NCI-H526 treated with DMSO at 0.1 percent for 48 hours (cell line): ENCODE measurements at regions not wholly inside any gene's neighbourhood (a gene's known extent, or its start where the extent isn't known, plus 50 kb on each side); places are given as distances from the start of the nearest gene placed in this dataset.

Experiments
- DNase-seq: peaks from one replicate; lab custom pipeline; 2025; lab: John Stamatoyannopoulos, UW

DNA sequence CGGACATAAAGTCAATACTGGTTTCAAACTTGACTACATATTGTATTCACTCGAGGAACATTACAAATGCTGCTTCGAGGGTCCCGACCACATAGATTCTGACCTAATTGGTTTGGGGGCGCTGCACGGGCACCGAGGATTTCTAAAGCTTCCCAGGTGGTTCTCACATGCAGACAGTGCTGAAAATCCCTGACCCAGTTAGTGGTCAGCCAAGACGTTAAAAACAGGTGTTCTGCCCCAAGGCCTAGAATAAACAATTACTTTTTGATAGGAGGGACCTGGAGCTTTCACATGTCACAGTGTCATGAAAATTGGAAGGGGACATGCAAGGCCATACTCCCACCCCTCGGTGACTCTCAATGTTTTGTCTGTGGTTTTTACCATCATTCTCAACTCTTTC, 368.9 kb downstream of the RNF144A start:
- DNase-seq, result no peak

DNA sequence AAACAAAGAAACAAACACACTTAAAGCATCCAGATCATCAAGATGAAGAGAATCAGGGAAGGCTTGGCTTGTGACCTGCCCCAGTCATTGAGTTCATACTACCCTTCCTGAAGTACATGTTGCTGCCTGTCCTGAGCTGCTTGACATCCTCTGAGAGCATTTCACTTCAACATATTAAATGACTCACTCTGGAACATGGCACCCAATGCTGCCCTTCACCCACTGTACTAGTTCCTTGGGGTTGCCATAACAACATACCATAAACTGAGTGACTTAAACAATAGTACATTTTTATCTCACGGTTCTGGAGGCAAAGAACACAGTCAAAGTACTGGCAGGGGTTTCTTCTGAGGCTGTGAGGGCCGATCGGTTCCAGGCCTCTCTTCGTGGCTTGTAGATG, 371.3 kb downstream of the RNF144A start:
- no peak for DNase-seq

GRCh38 chr2:7289697-7290096, 372.5 kb downstream of the RNF144A start:
- no peak for DNase-seq

DNA sequence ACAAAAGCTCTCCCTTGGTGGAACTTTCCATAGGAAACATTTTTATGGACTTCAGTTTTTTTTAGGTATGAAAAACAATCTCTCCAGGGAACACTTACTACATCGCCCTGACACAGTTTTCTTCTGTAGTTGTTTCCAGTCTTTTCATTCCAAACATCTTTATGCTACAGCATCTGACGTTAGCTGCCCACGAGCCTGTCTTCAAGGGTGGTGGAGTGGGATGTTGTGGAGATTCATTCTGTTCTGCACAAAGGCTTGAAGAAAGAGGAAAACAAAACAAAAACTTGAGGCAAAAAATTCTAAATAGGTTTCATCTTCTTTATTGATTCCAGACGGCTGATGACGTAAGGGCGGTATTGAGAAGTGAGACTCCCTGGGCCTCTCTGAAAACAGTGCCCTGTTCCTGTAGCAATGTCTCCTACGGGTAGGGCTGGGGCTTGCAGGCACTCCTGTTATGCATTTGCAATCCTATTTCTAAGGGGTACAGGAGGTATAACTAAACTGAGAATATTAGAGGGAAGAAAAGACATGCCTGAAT, 375.0 kb downstream of the RNF144A start:
- no peak for DNase-seq

- DNase-seq, result no peak
These were observed 392.4 kb downstream of the RNF144A start for GRCh38 chr2:7309582-7309981.

GRCh38 chr2:7324706-7325105, 407.5 kb downstream of the RNF144A start:
- DNase-seq, result no peak

- no peak for DNase-seq
These were observed 408.0 kb downstream of the RNF144A start for GRCh38 chr2:7325186-7325585.

GRCh38 chr2:7329465-7329864, 412.3 kb downstream of the RNF144A start:
- no peak for DNase-seq

- no peak for DNase-seq
These were observed 416.1 kb downstream of the RNF144A start for GRCh38 chr2:7333189-7333765.

GRCh38 chr2:7333960-7334493, 416.8 kb downstream of the RNF144A start:
- no peak for DNase-seq

GRCh38 chr2:7338961-7339360, 421.7 kb downstream of the RNF144A start:
- DNase-seq, result no peak

DNA sequence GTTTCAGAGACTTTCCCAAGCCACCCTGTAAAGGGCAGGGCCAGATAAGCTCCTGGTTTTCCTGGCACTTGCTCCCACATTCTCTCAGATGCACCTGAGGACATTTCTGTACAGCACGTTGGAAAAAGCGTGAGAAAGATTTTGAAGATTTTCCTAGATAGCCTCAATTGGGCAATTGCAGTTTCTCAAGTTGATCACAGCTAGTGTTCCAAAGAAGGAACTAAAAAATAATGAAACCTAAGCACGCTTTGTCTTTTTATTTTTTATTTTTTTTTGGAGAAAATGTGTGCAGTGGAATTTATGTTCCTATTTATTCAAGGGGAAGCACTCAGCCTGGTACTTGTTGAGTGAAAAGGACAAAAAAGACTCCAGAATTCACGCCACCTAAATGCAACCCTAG, 429.1 kb downstream of the RNF144A start:
- DNase-seq, result no peak

DNA sequence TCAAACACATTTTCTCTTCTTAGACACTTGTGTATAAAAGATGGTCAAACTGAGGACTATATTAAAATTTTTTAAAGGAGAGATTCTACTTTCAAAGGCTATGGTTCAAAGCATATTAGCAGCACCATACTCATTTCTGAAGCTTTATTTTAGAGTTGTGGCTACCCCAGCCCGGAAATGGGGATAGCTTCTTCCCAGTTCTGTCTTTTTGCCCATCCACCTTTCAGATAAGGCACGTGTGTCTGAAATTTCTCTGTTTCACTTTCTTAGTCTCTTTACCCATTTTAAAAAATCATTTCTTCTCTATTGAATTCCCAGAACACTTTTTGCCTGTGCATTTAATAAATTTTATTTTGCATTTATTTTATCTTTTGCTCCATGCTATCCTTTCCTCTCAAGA, 431.5 kb downstream of the RNF144A start:
- DNase-seq, result no peak

GRCh38 chr2:7352191-7352590, 435.0 kb downstream of the RNF144A start:
- DNase-seq, result no peak

DNA sequence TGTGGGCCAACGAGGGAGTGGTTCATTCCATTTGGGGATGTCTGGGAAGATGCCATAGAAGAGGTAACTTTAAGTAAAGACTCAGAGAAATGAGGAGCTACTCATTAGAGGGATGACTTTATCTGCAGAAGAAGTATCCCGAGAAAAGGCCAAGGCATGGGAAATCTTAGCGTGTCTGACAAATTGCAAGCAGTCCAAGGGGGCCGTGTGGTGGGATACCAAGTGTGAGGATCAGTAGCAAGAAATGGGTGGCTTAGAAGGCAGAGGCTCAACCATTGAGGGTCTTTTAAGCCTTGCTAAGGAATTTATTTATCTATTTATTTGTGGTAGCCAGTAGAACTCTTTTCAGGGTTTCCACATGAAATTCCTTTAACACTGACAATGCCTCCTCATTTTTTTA, 436.4 kb downstream of the RNF144A start:
- no peak for DNase-seq

- no peak for DNase-seq
These were observed 438.6 kb downstream of the RNF144A start for GRCh38 chr2:7355781-7356180.

DNA sequence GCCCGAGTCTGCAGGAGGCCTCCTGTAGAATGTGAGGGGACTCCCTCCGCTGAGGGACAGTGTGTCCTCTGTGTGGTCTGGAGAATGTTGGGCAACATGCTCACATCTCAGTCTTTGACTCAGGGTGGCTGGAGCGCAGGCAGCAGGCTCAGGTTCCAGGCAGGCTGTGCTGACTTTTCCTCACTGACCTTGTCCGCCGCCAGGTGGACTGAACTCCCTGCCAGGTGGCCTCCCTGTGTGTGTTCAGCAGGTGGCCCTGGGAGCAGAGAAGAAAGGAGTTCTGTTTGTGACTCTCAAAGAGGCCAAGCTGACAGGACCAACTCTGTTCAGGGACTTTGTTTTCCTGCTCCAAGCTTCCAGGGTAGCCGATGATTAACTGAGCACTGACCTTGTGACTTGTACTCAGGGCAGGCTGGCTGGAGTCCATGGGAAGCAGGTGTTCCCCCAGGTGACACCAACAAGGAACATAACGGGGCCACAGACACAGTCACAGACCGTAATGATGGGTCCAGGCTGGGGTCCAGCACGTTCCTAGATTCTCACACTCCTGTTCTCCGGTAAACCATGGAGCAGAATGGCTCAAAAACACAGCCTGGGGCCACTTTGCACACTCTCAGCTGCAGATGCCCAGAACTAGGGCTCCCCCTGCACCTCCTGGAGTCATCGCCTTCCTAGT, 439.8 kb downstream of the RNF144A start:
- DNase-seq, result no peak

DNA sequence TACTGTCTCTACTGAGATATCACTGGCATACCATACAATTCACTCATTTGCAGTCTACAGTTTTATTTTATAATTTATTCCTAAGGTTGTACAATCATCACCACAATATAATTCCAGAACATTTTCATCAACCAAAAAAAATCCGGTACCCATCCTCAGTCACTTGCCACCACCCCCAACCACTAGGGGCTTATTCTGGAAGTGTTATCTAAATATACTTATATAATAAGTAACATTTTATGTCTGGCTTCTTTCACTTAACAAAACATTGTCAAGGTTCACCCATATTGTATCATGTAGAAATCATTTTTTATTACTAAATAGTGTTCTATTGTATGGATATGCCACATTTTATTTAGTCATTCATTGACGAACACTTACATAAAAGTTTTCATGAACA, 440.8 kb downstream of the RNF144A start:
- DNase-seq, result no peak

DNA sequence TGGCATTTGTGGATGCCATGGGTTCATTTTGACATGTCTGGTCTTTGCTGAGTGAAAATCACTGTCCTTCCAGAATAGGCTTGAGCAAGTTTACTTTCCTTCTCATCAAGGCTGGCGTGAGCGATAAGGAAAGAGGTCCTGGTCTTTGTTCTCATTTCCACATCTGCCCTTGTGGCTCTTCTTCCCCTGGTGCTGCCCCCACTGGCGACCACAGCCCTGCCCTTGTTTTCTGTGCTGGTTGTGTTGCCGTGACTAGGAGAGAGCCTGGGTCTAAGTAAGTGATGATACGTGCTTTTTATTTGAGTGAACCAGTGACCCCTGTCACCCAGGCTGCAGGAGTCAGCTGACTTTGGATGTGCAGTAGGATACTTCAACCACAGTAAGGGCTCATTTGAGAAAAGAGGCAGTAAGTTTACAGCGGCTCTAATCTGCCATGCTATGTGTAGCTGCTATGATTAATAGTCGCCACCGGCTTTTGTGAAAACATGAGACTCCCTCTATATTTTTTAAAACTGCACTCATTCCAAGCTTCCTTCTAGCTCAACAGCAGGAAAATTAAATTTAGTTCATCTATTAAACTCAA, 441.7 kb downstream of the RNF144A start:
- no peak for DNase-seq

- no peak for DNase-seq
These were observed 446.7 kb downstream of the RNF144A start for GRCh38 chr2:7363906-7364305.

- DNase-seq, result no peak
These were observed 451.0 kb downstream of the RNF144A start for GRCh38 chr2:7368211-7368610.

DNA sequence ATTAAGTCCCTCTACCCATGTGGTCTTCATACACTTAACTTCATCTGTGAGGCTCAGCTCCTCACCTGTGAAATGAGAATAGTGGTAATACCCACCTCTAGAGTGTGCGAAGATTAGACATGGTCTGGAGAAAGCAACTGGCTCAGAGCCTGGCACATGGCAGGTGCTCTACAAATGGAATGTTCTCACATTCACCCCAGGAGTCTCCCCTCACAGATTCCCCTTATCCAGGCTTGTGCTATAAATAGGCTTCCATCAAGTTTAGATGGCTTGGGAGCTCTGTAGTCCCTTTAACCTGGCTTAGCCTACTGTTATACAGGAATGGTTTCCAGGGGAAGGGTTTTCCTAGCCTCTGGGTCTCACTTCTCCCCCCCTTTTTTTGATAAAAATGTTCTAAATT, 455.9 kb downstream of the RNF144A start:
- DNase-seq, result no peak

DNA sequence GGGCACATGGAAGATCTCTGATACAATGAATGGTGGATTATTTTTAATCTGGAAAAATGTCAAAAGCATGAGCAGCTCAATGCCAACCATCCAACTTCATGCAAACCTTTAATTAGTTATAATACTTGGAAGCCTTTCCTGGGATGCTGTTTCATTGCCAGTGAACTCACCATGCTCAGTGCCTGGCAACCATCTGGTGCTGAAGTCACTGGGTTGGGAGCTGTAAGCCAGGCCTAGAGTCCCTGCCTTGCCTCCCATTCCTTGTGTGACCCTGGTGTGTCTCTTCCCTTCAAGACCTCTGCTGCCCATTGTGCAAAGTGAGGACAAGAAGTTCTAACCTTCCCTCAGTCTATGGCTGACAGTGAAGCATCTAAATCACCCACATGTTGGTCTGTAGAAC, 458.7 kb downstream of the RNF144A start:
- no peak for DNase-seq
